ENCODE measurements at regions not wholly inside any gene's neighbourhood (a gene's known extent, or its start where the extent isn't known, plus 50 kb on each side); places are given as distances from the start of the nearest gene placed in this dataset.

DNA sequence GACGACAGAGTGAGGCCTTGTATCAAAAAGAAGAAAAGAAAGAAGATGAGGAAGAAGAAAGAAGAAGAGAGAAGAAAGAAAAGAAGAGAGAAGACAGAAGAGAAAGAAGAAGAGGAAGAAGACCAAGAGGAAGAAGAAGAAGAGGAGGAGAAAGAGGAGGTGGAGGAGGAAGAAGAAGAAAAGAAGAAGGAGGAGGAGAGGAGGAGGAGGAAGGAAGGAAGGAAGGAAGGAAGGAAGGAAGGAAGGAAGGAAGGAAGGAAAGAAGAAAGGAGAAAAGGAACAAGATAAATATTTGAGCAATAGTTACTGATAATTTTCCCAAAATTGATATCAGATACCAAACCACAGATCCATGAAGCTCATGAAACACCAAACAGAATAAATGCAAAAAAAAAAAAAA, 169.7 kb upstream of the TMEM45B start:
- TF ChIP-seq, protein P1, sequence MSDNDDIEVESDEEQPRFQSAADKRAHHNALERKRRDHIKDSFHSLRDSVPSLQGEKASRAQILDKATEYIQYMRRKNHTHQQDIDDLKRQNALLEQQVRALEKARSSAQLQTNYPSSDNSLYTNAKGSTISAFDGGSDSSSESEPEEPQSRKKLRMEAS (IDR thresholded peaks at IDR 0.05; ENCODE audit: low read depth, low read length): no peak
- TF ChIP-seq EP300 (IDR thresholded peaks at IDR 0.05; ENCODE audit: borderline replicate concordance in 1 of 2, control insufficient read depth in 1 of 2, low read depth in 2 of 2, low read length in 2 of 2) (no peak), SPI1 (IDR thresholded peaks at IDR 0.05; ENCODE audit: borderline replicate concordance, insufficient read depth, low read depth, low read length) (no peak)
- TF ChIP-seq, protein P2, sequence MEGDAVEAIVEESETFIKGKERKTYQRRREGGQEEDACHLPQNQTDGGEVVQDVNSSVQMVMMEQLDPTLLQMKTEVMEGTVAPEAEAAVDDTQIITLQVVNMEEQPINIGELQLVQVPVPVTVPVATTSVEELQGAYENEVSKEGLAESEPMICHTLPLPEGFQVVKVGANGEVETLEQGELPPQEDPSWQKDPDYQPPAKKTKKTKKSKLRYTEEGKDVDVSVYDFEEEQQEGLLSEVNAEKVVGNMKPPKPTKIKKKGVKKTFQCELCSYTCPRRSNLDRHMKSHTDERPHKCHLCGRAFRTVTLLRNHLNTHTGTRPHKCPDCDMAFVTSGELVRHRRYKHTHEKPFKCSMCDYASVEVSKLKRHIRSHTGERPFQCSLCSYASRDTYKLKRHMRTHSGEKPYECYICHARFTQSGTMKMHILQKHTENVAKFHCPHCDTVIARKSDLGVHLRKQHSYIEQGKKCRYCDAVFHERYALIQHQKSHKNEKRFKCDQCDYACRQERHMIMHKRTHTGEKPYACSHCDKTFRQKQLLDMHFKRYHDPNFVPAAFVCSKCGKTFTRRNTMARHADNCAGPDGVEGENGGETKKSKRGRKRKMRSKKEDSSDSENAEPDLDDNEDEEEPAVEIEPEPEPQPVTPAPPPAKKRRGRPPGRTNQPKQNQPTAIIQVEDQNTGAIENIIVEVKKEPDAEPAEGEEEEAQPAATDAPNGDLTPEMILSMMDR (IDR thresholded peaks at IDR 0.05 in 2 of 3, conservative IDR thresholded peaks at IDR 0.05 in 1 of 3; ENCODE audit: control insufficient read depth in 2 of 3, extremely low read depth in 1 of 3, insufficient read depth in 1 of 3, low read depth in 3 of 3, low read length in 3 of 3): no peak
- TF ChIP-seq, protein P3, sequence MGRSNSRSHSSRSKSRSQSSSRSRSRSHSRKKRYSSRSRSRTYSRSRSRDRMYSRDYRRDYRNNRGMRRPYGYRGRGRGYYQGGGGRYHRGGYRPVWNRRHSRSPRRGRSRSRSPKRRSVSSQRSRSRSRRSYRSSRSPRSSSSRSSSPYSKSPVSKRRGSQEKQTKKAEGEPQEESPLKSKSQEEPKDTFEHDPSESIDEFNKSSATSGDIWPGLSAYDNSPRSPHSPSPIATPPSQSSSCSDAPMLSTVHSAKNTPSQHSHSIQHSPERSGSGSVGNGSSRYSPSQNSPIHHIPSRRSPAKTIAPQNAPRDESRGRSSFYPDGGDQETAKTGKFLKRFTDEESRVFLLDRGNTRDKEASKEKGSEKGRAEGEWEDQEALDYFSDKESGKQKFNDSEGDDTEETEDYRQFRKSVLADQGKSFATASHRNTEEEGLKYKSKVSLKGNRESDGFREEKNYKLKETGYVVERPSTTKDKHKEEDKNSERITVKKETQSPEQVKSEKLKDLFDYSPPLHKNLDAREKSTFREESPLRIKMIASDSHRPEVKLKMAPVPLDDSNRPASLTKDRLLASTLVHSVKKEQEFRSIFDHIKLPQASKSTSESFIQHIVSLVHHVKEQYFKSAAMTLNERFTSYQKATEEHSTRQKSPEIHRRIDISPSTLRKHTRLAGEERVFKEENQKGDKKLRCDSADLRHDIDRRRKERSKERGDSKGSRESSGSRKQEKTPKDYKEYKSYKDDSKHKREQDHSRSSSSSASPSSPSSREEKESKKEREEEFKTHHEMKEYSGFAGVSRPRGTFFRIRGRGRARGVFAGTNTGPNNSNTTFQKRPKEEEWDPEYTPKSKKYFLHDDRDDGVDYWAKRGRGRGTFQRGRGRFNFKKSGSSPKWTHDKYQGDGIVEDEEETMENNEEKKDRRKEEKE (IDR thresholded peaks at IDR 0.05): no peak
